Endometrial microvascular endothelial cells (primary cell): ENCODE measurements at regions not wholly inside any gene's neighbourhood (a gene's known extent, or its start where the extent isn't known, plus 50 kb on each side); places are given as distances from the start of the nearest gene placed in this dataset.

ENCODE experiments used
- in situ Hi-C: cut with HindIII; loops from 2 replicates; pipeline ENCODE4 v1.10.0; 2017; ENCODE audit warnings: low sequenced_read_pairs, low pct_unique_long_range_greater_than_20kb; ENCODE audit errors: inconsistent ontology term

DNA sequence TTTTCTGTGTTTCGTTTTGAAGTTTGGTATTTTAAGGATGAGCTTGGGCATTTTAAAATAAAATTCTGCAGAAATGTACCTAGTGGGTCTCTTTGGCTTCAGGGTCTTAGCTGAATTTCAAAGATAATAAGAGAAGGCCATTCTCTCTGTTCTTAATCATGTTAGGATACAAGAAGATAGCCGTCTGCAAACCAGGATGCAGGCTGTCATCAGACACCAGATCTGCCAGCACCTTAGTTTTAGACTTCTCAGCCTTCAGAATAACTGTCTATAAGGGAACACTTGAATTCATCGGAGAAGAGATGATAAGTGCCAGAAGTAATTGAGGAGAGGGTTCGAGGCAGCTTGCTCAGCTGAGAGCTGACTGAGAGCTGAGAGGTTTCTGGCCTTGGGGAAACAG is 202.1 kb downstream of the REEP3 start:
- in situ Hi-C loops, result loop anchor here (5.0 to 25.0 kb wide), 4 partner anchors 89 to 516 kb away; partner anchors contain the start of gene REEP3

DNA sequence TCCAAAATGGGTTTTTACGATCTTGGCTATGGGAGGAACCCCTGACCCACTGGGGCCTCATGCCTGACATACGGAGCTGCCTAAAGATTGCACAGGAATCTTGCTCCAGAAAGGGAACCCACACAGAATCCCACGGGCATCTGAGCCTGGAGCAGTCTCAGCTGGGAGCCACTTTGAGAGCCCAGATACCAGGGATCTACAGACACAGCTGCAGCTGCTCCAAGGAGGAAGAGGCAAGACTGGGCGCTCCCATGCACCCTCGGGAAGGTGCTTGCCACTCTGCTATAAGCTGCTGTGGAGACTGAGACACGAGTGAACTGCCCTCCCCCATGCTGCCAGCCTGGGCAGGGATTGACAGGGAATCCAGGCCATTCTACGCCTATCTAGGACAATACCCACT is 202.5 kb downstream of the REEP3 start:
- in situ Hi-C loops, result loop anchor here (5.0 to 25.0 kb wide), 4 partner anchors 89 to 516 kb away; partner anchors contain the start of gene REEP3

- in situ Hi-C loops, result loop anchor here (5.0 to 25.0 kb wide), 4 partner anchors 87 to 518 kb away; partner anchors contain the start of gene REEP3
Measured at GRCh38 chr10:63724922-63725321, 203.7 kb downstream of the REEP3 start.

DNA sequence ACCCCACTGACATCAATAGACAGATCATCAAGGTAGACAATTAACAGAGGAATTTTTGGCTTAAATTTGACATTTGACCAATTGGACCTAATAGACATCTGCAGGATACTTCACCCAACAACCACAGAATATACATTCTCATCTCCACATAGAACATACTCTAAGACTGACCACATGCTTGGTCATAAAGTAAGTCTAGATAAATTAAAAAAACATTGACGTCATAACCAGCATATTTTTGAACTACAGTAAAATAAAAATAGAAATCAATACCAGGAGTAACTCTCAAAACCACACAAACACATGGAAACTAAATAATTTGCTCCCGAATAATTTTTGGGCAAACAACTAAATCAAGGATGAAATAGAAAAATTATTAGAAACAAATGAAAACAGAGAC is 205.7 kb downstream of the REEP3 start:
- in situ Hi-C loops, result no loop called here

GRCh38 chr10:63727636-63728035 is 206.4 kb downstream of the REEP3 start:
- in situ Hi-C loops, result no loop called here

DNA sequence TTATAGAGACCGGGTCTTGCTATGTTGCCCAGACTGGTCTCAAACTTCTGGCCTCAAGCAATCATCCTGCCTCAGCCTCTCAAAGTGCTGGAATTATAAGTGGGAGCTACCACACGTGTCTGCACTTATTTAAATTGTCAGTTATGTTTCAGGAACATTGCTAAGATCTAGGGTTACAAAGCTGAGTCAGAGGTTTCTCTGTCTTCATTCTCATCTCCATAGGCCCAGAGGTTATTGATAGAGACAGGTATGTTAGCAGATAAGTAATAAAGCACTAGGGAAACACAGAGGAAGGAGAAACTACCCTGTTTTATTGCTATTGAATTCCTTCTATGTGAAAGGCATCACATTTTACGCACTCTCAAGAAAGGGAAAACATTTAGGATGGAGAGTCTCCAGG is 214.1 kb downstream of the REEP3 start:
- in situ Hi-C loops, result no loop called here

GRCh38 chr10:63738410-63738809 is 217.2 kb downstream of the REEP3 start:
- in situ Hi-C loops, result no loop called here

DNA sequence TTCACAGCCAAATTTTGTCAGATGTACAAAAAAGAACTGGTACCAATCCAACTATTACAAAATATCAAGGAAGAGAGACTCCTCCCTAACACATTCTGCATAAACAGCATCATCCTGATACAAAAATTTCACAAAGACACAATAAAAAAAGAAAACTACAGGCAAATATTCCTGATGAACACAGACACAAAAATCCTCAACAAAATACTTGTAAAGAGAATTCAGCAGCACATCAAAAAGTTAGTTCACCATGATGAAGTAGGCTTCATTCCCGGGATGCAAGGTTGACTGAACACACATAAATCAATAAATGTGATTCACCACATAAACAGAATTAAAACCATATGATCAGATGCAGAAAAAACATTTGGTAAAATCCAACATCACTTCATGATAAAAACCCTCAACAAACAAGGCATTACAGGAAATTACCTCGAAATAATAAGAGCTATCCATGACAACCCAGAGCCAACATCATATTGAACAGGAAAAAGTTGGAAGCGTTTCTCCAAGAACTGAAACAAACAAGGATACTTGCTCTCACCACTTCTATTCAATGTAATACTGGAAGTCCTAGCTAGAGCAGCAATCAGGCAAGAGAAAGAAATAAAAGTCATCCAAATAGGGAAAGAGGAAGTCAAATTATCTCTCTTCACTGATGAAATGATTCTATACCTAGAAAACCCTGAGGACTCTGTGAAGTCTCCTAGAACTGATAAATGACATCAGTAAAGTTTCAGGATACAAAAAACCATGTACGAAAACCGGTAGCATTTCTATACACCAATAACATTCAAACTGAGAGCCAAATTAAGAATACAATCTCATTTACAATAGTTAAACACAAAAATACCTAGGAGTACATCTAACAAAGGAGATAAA is 223.1 kb downstream of the REEP3 start:
- in situ Hi-C loops, result no loop called here

DNA sequence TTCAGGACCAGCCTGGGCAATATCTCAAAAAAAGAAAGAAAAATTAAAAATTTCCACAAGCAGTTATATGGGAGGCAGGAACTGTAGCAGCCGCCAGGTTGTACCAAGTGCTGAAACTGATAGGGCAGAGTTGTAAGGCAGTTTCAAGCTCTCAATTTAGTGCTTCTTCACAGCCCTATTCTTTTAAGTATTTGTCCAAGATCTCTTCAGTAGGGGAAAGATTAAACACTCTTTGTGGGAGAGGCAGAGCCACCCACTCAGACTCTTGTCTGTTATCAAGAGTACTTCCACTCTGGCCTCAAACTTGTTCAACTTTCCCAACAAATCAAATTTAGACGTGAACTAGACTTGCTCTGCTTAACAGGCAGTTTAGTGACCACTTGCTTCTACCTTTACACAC is 228.7 kb downstream of the REEP3 start:
- in situ Hi-C loops, result no loop called here

- in situ Hi-C loops, result no loop called here
Measured at GRCh38 chr10:63751836-63752235, 230.6 kb downstream of the REEP3 start.

DNA sequence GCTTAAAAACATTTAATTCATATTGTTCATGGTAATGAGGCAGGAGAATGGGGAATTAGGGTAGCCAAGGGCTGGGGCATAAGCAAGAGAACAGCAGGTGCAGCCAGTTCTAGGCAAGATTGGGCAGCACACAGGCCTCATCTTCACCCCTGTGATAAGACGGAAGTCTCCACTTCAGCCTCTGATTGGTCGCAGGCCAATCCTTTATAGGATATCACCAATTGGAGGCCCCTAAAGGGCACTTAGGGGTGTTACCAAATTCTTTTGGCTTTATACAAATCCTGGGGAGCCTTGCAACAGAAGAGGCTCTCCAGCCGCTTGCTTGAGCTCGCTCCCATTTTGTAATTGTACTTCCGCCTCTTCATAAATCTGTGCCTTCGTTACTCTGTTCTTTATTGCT is 231.1 kb downstream of the REEP3 start:
- in situ Hi-C loops, result no loop called here

GRCh38 chr10:63753808-63754207 is 232.6 kb downstream of the REEP3 start:
- in situ Hi-C loops, result no loop called here

- in situ Hi-C loops, result no loop called here
Measured at GRCh38 chr10:63755441-63755840, 234.2 kb downstream of the REEP3 start.

- in situ Hi-C loops, result no loop called here
Measured at GRCh38 chr10:63757067-63757466, 235.9 kb downstream of the REEP3 start.

- in situ Hi-C loops, result no loop called here
Measured at GRCh38 chr10:63758080-63758479, 236.9 kb downstream of the REEP3 start.

DNA sequence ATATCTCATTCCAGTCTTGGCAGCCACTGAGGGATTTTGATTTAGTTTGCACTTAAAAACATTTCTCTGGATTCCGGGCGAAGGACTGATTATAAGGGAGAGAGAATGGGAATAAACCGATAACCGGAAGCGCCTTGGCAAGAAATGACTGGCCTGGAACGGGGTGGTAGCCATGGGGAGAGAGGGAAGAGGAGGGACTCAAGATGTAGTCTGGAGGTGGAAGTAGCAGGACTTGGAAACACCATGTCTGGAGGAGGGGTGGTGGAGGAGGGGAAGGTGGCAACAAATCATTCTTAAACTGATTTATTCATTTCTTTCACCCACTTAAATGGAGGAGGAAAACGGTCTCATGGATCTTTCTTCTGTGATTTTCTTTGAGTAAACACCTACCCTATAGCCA is 238.1 kb downstream of the REEP3 start:
- in situ Hi-C loops, result no loop called here

- in situ Hi-C loops, result no loop called here
Measured at GRCh38 chr10:63760034-63760707, 239.0 kb downstream of the REEP3 start.

GRCh38 chr10:63760708-63761047 is 239.5 kb downstream of the REEP3 start:
- in situ Hi-C loops, result no loop called here

DNA sequence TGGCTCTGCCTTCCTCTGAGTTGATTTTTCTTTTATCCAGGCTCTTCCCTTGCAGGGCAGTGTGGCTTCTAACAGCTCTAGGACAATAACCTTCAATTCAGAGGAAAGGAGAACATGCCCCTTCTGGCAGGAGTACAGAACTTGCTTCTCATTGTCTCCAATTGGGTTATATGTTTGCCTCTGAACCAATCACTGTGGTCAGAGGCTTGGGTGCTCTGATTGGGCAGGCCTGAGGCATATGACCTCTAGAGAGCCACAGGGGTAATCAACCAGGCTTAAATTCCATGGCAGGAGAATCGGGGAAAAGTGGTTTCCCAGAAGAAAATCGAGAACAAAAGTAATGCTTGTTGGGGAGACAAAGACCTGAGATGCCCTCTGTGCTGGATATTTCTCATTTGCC is 240.0 kb downstream of the REEP3 start:
- in situ Hi-C loops, result no loop called here

- in situ Hi-C loops, result no loop called here
Measured at GRCh38 chr10:63763744-63764143, 242.5 kb downstream of the REEP3 start.
